ENCODE measurements at regions not wholly inside any gene's neighbourhood (a gene's known extent, or its start where the extent isn't known, plus 50 kb on each side); places are given as distances from the start of the nearest gene placed in this dataset.

DNA sequence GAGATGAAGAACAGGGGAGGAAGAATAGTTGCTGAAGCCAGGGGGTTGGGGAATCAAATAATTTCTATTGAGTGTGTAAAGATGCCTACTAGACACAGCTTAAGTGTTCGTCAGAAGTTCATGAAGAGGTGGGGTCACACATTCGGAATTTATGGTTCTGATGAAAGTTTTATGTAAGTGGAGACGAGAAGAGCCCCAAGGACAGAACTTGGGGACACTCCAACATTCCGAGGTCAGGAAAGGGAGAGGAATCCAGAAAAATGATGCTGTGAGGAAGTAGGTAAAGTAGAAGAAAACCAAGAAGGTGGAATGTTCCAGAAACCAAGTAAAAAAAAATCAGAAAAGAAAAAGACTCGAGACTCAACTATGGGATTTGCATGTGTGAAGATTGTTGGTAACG, 272.5 kb downstream of the SIPA1L2 start:
- TF ChIP-seq, protein P1, sequence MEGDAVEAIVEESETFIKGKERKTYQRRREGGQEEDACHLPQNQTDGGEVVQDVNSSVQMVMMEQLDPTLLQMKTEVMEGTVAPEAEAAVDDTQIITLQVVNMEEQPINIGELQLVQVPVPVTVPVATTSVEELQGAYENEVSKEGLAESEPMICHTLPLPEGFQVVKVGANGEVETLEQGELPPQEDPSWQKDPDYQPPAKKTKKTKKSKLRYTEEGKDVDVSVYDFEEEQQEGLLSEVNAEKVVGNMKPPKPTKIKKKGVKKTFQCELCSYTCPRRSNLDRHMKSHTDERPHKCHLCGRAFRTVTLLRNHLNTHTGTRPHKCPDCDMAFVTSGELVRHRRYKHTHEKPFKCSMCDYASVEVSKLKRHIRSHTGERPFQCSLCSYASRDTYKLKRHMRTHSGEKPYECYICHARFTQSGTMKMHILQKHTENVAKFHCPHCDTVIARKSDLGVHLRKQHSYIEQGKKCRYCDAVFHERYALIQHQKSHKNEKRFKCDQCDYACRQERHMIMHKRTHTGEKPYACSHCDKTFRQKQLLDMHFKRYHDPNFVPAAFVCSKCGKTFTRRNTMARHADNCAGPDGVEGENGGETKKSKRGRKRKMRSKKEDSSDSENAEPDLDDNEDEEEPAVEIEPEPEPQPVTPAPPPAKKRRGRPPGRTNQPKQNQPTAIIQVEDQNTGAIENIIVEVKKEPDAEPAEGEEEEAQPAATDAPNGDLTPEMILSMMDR (IDR thresholded peaks at IDR 0.05; ENCODE audit: low read depth, low read length, missing control alignments) = no peak
- Histone ChIP-seq H3K36me3 (replicated peaks) (no peaks in the 10 kb centered on the region), H3K4me3 (ENCODE audit: low read depth, low read length) (no peak overlapping the region), H3K27me3 (replicated peaks) (no peaks in the 10 kb centered on the region), H3K27ac (no peak overlapping the region)
- in situ Hi-C loops (cut with HindIII; ENCODE audit: low pct_ligation_motif_present, low sequenced_read_pairs) = no loop called here
- DNase-seq = no peak

DNA sequence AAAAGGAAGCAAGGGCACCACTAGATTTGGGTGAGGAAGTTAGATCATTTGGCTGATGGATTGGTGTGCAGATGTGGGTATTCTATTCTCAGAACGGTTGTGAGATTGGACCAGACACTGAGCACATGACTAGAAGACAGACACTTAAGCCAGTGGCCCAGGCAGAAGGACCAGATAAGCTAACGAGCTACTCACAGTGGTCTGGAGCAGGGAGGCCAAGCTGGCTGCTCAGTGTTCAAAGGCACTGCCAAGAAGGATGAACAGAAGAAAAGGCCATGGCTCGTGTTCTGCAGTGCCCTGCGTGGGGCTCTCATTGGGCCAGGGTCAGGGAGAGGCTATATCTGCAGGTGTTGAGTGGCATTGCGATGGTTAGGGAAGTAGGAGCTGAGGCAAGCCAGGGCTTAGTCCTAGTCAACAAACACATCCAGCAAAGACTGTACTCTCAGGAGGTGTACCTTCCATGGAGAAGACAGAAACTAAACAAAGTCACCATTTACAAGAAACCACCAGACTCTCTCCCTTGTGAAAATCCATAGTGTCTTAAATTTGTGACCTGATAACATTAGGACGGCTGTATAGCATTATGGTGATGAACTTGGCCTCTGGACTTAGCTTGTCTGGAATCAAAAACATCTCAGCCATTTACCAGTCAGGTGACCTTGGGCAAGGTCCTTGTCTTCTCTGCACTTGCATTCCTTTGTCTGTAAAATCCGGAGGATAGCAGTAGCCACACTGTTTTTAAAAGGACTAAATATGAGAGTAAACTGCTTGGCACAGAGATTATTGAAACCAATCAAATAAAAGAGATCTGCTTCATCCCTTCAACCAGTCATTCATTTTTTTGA, 274.5 kb downstream of the SIPA1L2 start:
- Histone ChIP-seq H3K27me3 (replicated peaks) (no peaks in the 10 kb centered on the region), H3K4me3 (ENCODE audit: low read depth, low read length) (no peak overlapping the region), H3K36me3 (replicated peaks) (no peaks in the 10 kb centered on the region), H3K27ac (no peak overlapping the region)
- TF ChIP-seq, protein P1 (IDR thresholded peaks at IDR 0.05; ENCODE audit: low read depth, low read length, missing control alignments) = no peak
- no peak for DNase-seq
- in situ Hi-C loops (cut with HindIII; ENCODE audit: low pct_ligation_motif_present, low sequenced_read_pairs) = no loop called here

DNA sequence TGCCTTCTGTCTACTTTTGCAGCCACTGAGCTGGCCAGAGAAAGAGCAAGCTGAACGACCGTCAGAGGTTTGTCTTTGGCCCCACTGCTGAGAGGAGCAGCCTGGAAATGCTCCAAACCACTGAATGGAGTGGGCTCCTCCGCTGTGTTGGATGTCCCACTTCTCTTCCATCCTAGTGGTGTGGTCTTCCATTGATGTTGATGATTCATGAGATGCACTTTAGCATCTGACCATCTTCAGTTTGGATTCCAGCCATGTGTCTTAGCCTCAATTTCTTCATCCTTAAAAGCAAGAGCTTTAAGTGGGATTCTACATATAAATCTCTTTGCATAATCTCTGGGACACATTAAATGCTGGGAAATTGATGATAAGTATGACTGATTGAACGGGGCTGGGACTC, 276.9 kb downstream of the SIPA1L2 start:
- no peak overlapping the region for H3K4me3 ChIP-seq (ENCODE audit: low read depth, low read length)
- no peak for DNase-seq
- H3K36me3 ChIP-seq (replicated peaks) = no peaks in the 10 kb centered on the region
- H3K27ac ChIP-seq = no peak overlapping the region
- in situ Hi-C loops (cut with HindIII; ENCODE audit: low pct_ligation_motif_present, low sequenced_read_pairs) = no loop called here
- H3K27me3 ChIP-seq (replicated peaks) = no peaks in the 10 kb centered on the region
- TF ChIP-seq, protein P1 (IDR thresholded peaks at IDR 0.05; ENCODE audit: low read depth, low read length, missing control alignments) = no peak

DNA sequence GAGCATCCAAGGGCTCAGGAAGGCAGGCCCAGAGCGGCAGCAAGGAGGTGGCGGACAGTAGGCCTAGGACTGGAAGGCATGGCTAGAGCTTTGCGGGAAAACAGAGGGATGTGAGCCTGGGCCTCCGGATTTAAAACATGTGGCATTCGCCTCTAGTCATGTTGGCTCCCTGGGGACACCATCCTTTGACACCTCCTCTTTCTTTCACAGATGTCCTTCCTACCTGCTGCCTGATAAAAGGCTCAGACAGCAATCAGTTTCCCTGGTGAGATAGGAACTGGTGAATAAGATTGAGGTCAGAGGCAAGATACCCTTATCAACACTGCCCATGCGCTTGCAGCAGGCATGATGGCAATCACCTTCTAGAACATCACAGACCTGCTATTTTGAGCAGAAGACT, 277.6 kb downstream of the SIPA1L2 start:
- Histone ChIP-seq H3K4me3 (ENCODE audit: low read depth, low read length) (no peak overlapping the region), H3K27ac (no peak overlapping the region), H3K36me3 (replicated peaks) (no peaks in the 10 kb centered on the region), H3K27me3 (replicated peaks) (no peaks in the 10 kb centered on the region)
- in situ Hi-C loops (cut with HindIII; ENCODE audit: low pct_ligation_motif_present, low sequenced_read_pairs) = no loop called here
- DNase-seq = no peak
- TF ChIP-seq, protein P1 (IDR thresholded peaks at IDR 0.05; ENCODE audit: low read depth, low read length, missing control alignments) = no peak

DNA sequence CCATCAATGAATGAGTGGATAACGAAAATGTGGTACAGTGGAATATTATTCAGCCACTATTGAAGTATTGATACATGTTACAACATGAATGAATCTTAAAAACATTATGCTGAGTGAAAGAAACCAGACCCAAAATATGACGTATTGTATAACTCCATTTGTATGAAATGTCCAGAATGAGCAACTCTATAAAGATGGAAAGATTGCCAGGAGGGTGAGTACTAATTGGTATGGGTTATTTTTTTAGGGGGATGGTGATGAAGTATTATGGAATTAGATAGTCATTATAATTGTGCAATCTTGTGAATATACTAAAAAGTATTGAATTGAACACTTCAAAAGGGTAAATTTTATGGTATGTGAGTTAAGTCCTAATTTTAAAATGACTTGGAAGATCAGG, 278.6 kb downstream of the SIPA1L2 start:
- no peak for DNase-seq
- in situ Hi-C loops (cut with HindIII; ENCODE audit: low pct_ligation_motif_present, low sequenced_read_pairs) = no loop called here
- no peak overlapping the region for H3K27ac ChIP-seq
- H3K36me3 ChIP-seq (replicated peaks) = no peaks in the 10 kb centered on the region
- no peaks in the 10 kb centered on the region for H3K27me3 ChIP-seq (replicated peaks)
- TF ChIP-seq, protein P1 (IDR thresholded peaks at IDR 0.05; ENCODE audit: low read depth, low read length, missing control alignments) = no peak
- H3K4me3 ChIP-seq (ENCODE audit: low read depth, low read length) = no peak overlapping the region

DNA sequence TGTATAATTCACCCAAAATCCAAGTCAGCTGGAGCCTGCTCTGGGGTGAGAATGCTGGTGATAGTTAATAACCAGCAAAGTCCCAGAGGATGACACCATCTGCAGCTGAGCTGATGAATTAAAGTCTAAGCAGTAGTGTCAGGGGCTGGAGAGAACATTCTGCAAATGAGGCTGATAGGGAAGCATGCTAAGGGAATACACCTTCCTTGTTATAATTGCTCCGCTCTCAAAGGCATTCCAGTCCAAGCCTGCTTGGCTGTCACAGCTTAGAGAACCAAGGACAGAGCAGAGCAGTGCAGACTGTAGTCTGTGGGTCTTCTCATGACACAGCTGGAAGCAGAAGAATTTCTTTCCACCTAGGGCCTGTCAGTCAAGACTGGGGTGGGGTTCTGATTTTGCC, 283.1 kb downstream of the SIPA1L2 start:
- in situ Hi-C loops (cut with HindIII; ENCODE audit: low pct_ligation_motif_present, low sequenced_read_pairs) = no loop called here
- Histone ChIP-seq H3K36me3 (replicated peaks) (no peaks in the 10 kb centered on the region), H3K27me3 (replicated peaks) (no peaks in the 10 kb centered on the region), H3K4me3 (ENCODE audit: low read depth, low read length) (no peak overlapping the region), H3K27ac (no peak overlapping the region)
- no peak for DNase-seq
- TF ChIP-seq, protein P1 (IDR thresholded peaks at IDR 0.05; ENCODE audit: low read depth, low read length, missing control alignments) = no peak
